Tibial nerve (tissue), 4 donors: ENCODE measurements at regions not wholly inside any gene's neighbourhood (a gene's known extent, or its start where the extent isn't known, plus 50 kb on each side); places are given as distances from the start of the nearest gene placed in this dataset.
"Not testable (repeated sequence)": the region's sequence is repeated elsewhere in the genome, so short reads cannot be mapped to it uniquely, and the experiment has no call there.

Experiments used
- EP300 ChIP-seq, 2 donors: sonication (generic); formaldehyde crosslinking; IDR thresholded peaks; one replicate each; pipeline ENCODE4 v1.6.1; 2017; ENCODE audit warnings: antibody characterized with exemption in 2 of 2, mild to moderate bottlenecking in 1 of 2
- POLR2A ChIP-seq, 2 donors: fragments of 450-650 bp; IDR thresholded peaks; one replicate each; pipeline ENCODE4 v1.6.1; 2017; ENCODE audit warnings: antibody characterized with exemption in 2 of 2, mild to moderate bottlenecking in 2 of 2, moderate library complexity in 2 of 2
- TF ChIP-seq, protein P1 (sequence below), 5 experiments: fragments of 200-600 bp in 3 of 5; fragments of 450-650 bp in 2 of 5; sonication (generic) in 3 of 5; IDR thresholded peaks; one replicate each; pipeline ENCODE4 v1.5.1; 2016 to 2019; ENCODE audit warnings: antibody characterized with exemption in 5 of 5, mild to moderate bottlenecking in 3 of 5, moderate library complexity in 2 of 5

GRCh38 chrY:18906198-18906597 is 132.7 kb upstream of the HSFY2 start:
- TF ChIP-seq, protein P1, sequence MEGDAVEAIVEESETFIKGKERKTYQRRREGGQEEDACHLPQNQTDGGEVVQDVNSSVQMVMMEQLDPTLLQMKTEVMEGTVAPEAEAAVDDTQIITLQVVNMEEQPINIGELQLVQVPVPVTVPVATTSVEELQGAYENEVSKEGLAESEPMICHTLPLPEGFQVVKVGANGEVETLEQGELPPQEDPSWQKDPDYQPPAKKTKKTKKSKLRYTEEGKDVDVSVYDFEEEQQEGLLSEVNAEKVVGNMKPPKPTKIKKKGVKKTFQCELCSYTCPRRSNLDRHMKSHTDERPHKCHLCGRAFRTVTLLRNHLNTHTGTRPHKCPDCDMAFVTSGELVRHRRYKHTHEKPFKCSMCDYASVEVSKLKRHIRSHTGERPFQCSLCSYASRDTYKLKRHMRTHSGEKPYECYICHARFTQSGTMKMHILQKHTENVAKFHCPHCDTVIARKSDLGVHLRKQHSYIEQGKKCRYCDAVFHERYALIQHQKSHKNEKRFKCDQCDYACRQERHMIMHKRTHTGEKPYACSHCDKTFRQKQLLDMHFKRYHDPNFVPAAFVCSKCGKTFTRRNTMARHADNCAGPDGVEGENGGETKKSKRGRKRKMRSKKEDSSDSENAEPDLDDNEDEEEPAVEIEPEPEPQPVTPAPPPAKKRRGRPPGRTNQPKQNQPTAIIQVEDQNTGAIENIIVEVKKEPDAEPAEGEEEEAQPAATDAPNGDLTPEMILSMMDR (IDR thresholded peaks at IDR 0.05) = not testable (repeated sequence)
- TF ChIP-seq POLR2A, EP300 (IDR thresholded peaks at IDR 0.05): not testable (repeated sequence)
